CD4-positive, alpha-beta memory T cell (primary cell): ENCODE measurements at regions not wholly inside any gene's neighbourhood (a gene's known extent, or its start where the extent isn't known, plus 50 kb on each side); places are given as distances from the start of the nearest gene placed in this dataset.

Experiments used
- CTCF ChIA-PET: fragments of 350-600 bp; sonication (Branson Sonifier 250); formaldehyde crosslinking; loops from one replicate; lab custom pipeline; 2021; ENCODE audit warnings: inconsistent platforms; ENCODE audit not compliant: partially characterized antibody; lab: Charles Lee
- POLR2A ChIA-PET: fragments of 350-600 bp; sonication (Branson Sonifier 250); formaldehyde crosslinking; loops from one replicate; lab custom pipeline; 2021; ENCODE audit not compliant: partially characterized antibody; lab: Charles Lee
- DNase-seq, 5 donors: peaks; one replicate each; pipeline versions ENCODE4 v3.0.0 to v3.0.0-alpha.2; 2020 to 2022; ENCODE audit warnings: mixed read lengths in 1 of 5
- H3K27ac ChIP-seq: one replicate; pipeline ENCODE4 v1.7.0; 2013; ENCODE audit warnings: low read depth, low read length
- H3K27me3 ChIP-seq: 2 replicates; pipeline ENCODE4 v1.7.0; 2013; ENCODE audit warnings: mild to moderate bottlenecking, low read length, moderate library complexity; ENCODE audit not compliant: insufficient read depth
- H3K36me3 ChIP-seq: 2 replicates; pipeline ENCODE4 v1.7.0; 2013; ENCODE audit warnings: mild to moderate bottlenecking, low read length, moderate library complexity; ENCODE audit not compliant: insufficient read depth
- H3K4me1 ChIP-seq: 2 replicates; pipeline ENCODE4 v1.7.0; 2013; ENCODE audit warnings: mild to moderate bottlenecking, low read length, moderate library complexity; ENCODE audit not compliant: insufficient read depth
- H3K4me3 ChIP-seq, 2 donors: one replicate each; pipeline ENCODE4 v1.7.0; 2013; ENCODE audit warnings: low read length in 2 of 2, mild to moderate bottlenecking in 1 of 2
- H3K9me3 ChIP-seq, 2 donors: one replicate each; pipeline ENCODE4 v1.7.0; 2013; ENCODE audit warnings: low read length in 2 of 2, control low read depth in 1 of 2; ENCODE audit not compliant: control insufficient read depth in 1 of 2
- H3K27ac Mint-ChIP-seq, 7 donors: one replicate each; pipeline ENCODE4 v1.8.0; 2020 to 2021; ENCODE audit warnings: mixed read lengths in 7 of 7, mild to moderate bottlenecking in 6 of 7, inconsistent platforms in 3 of 7, moderate library complexity in 3 of 7
- H3K27me3 Mint-ChIP-seq, 2 donors: one replicate each; pipeline ENCODE4 v1.8.0; 2020 to 2021; ENCODE audit warnings: mixed read lengths in 2 of 2
- H3K36me3 Mint-ChIP-seq, 2 donors: one replicate each; pipeline ENCODE4 v1.8.0; 2020 to 2021; ENCODE audit warnings: mixed read lengths in 2 of 2, inconsistent platforms in 1 of 2, mild to moderate bottlenecking in 1 of 2
- H3K4me1 Mint-ChIP-seq, 4 donors: one replicate each; pipeline ENCODE4 v1.8.0; 2020 to 2021; ENCODE audit warnings: mixed read lengths in 4 of 4, mild to moderate bottlenecking in 1 of 4
- H3K4me3 Mint-ChIP-seq, 8 donors: one replicate each; pipeline ENCODE4 v1.8.0; 2020 to 2021; ENCODE audit warnings: mixed read lengths in 8 of 8, mild to moderate bottlenecking in 7 of 8, moderate library complexity in 6 of 8, inconsistent platforms in 3 of 8
- H3K9me3 Mint-ChIP-seq, 8 donors: one replicate each; pipeline ENCODE4 v1.8.0; 2020 to 2021; ENCODE audit warnings: mixed read lengths in 8 of 8, mild to moderate bottlenecking in 5 of 8, inconsistent platforms in 3 of 8, moderate library complexity in 1 of 8
- intact Hi-C: fragments of 100-400 bp; cut with micrococcal nuclease; formaldehyde crosslinking; loops from one replicate; pipeline ENCODE4 v1.15.1; 2023

DNA sequence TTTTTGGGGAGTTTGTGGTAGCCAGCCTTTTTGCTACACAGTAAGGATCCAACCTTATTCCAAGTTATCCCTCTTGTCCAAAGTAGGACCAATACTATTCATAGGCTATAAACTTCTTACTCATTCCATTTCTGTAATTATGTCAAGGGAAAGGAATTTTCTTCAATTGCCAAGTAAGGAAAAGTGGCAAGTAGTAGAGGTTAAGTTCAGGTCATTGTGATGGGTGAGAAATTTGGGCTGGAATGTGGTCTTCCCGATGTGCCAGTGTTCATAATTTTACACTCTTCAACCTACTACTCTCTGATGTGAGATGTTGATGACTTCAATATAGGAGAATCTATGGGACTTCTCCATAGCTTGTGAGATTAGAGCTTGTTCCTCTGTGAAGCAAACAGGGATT lies 648.8 kb downstream of the METTL15 start:
- H3K27ac ChIP-seq, result no peak overlapping the region
- POLR2A ChIA-PET, result no interaction called here
- CTCF ChIA-PET, result no interaction called here
- H3K4me1 ChIP-seq, result no peaks in the 10 kb centered on the region
- no peak for DNase-seq
- H3K36me3 ChIP-seq, result no peaks in the 10 kb centered on the region
- Mint-ChIP-seq H3K27ac (no peak overlapping the region), H3K9me3 (peaks cover 0 to 18% (median 5%) of the 10 kb centered on the region in 8 donors), H3K36me3 (no peaks in the 10 kb centered on the region), H3K27me3 (no peaks in the 10 kb centered on the region), H3K4me1 (no peaks in the 10 kb centered on the region), H3K4me3 (no peak overlapping the region)
- H3K4me3 ChIP-seq, result no peak overlapping the region
- intact Hi-C loops, result no loop called here
- H3K9me3 ChIP-seq, result no peaks in the 10 kb centered on the region
- H3K27me3 ChIP-seq, result no peaks in the 10 kb centered on the region

GRCh38 chr11:28743061-28743550 lies 634.9 kb downstream of the METTL15 start:
- H3K9me3 ChIP-seq, result no peaks in the 10 kb centered on the region
- H3K27ac Mint-ChIP-seq, result no peak overlapping the region
- POLR2A ChIA-PET, result no interaction called here

GRCh38 chr11:28739489-28740280 lies 631.5 kb downstream of the METTL15 start:
- Mint-ChIP-seq H3K36me3 (no peaks in the 10 kb centered on the region), H3K4me3 (no peak overlapping the region), H3K27ac (no peak overlapping the region), H3K9me3 (peaks cover 0 to 11% (median 3%) of the 10 kb centered on the region in 8 donors), H3K27me3 (no peaks in the 10 kb centered on the region), H3K4me1 (no peaks in the 10 kb centered on the region)
- H3K4me3 ChIP-seq, result no peak overlapping the region
- intact Hi-C loops, result no loop called here
- no peaks in the 10 kb centered on the region for H3K4me1 ChIP-seq
- no peaks in the 10 kb centered on the region for H3K36me3 ChIP-seq
- POLR2A ChIA-PET, result no interaction called here
- no peak for DNase-seq
- H3K27me3 ChIP-seq, result no peaks in the 10 kb centered on the region
- no peaks in the 10 kb centered on the region for H3K9me3 ChIP-seq
- no peak overlapping the region for H3K27ac ChIP-seq
- CTCF ChIA-PET, result no interaction called here

More at GRCh38 chr11:28743061-28743550, 634.9 kb downstream of the METTL15 start:
- Histone ChIP-seq H3K4me1 (no peaks in the 10 kb centered on the region), H3K27me3 (no peaks in the 10 kb centered on the region), H3K4me3 (no peak overlapping the region), H3K36me3 (no peaks in the 10 kb centered on the region), H3K27ac (no peak overlapping the region)
- Mint-ChIP-seq H3K4me3 (no peak overlapping the region), H3K27me3 (no peaks in the 10 kb centered on the region), H3K4me1 (no peaks in the 10 kb centered on the region), H3K9me3 (peaks cover 0 to 8% (median 6%) of the 10 kb centered on the region in 8 donors), H3K36me3 (no peaks in the 10 kb centered on the region)
- CTCF ChIA-PET, result no interaction called here
- intact Hi-C loops, result no loop called here
- DNase-seq, result no peak

DNA sequence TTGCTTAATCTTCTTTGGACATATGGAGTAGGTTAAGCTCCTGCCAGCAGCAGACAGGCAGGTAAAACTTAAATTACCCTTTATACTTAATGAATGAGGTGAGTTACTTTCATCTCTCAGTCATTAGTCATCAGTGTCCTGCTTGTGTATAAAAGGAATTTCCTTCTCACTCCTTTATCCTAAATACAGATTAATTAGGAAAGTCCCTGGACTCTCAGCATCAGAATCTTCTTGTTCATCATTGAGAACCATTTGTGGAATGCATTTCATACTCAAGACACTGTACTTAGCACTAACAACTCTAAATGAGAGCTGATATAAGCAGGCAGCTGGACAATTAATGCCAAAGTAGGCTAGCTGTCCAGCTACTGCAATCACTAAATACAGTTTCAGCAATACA lies 630.4 kb downstream of the METTL15 start:
- Mint-ChIP-seq H3K9me3 (peaks cover 0 to 13% (median 6%) of the 10 kb centered on the region in 8 donors), H3K4me3 (no peak overlapping the region), H3K27me3 (no peaks in the 10 kb centered on the region), H3K27ac (no peak overlapping the region), H3K4me1 (no peaks in the 10 kb centered on the region), H3K36me3 (no peaks in the 10 kb centered on the region)
- intact Hi-C loops, result no loop called here
- Histone ChIP-seq H3K27me3 (no peaks in the 10 kb centered on the region), H3K4me1 (no peaks in the 10 kb centered on the region), H3K27ac (no peak overlapping the region), H3K36me3 (no peaks in the 10 kb centered on the region), H3K4me3 (no peak overlapping the region), H3K9me3 (no peaks in the 10 kb centered on the region)
- ChIA-PET POLR2A (no interaction called here), CTCF (no interaction called here)
- no peak for DNase-seq

- no peak overlapping the region for H3K4me3 Mint-ChIP-seq
- H3K4me1 ChIP-seq, result no peaks in the 10 kb centered on the region
- no peaks in the 10 kb centered on the region for H3K27me3 Mint-ChIP-seq
- no peak overlapping the region for H3K4me3 ChIP-seq
- H3K27ac ChIP-seq, result no peak overlapping the region
- H3K9me3 Mint-ChIP-seq, result peaks cover 0 to 13% (median 9%) of the 10 kb centered on the region in 8 donors
- CTCF ChIA-PET, result no interaction called here
- no peak for DNase-seq
- POLR2A ChIA-PET, result interaction anchor here (0.6 kb wide), 1 partner anchor 8 kb away, joined by 5 read pairs; no protein-coding TSS in a partner anchor
- intact Hi-C loops, result no loop called here
- H3K9me3 ChIP-seq, result no peaks in the 10 kb centered on the region
- H3K36me3 ChIP-seq, result no peaks in the 10 kb centered on the region
- H3K27ac Mint-ChIP-seq, result no peak overlapping the region
- H3K4me1 Mint-ChIP-seq, result no peaks in the 10 kb centered on the region
- H3K36me3 Mint-ChIP-seq, result no peaks in the 10 kb centered on the region
- H3K27me3 ChIP-seq, result no peaks in the 10 kb centered on the region
Measured at GRCh38 chr11:28736256-28736655, 628.1 kb downstream of the METTL15 start.

DNA sequence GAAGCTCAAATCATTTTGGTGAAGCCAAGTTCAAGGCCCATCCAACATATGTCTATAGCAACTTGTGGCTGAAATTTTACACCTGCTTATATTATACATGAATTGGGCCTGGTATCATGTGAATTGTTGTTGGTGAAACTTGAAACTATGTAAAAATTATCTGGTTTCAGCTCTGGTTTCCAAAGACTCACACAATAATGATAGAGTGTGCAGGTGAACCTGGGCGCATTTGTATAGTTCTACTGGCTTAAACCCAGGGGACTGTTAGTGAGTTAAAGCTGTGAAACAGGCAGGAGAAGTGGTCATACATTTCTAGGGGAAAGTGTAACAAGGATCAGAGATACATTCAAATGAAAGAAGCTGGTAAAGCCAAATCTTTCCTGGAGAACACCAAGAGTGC lies 627.3 kb downstream of the METTL15 start:
- Mint-ChIP-seq H3K36me3 (no peaks in the 10 kb centered on the region), H3K27ac (no peak overlapping the region), H3K4me3 (no peak overlapping the region), H3K27me3 (no peaks in the 10 kb centered on the region), H3K9me3 (peaks cover 0 to 13% (median 9%) of the 10 kb centered on the region in 8 donors), H3K4me1 (no peaks in the 10 kb centered on the region)
- Histone ChIP-seq H3K4me3 (no peak overlapping the region), H3K27ac (no peak overlapping the region), H3K9me3 (no peaks in the 10 kb centered on the region), H3K36me3 (no peaks in the 10 kb centered on the region), H3K27me3 (no peaks in the 10 kb centered on the region), H3K4me1 (no peaks in the 10 kb centered on the region)
- CTCF ChIA-PET, result no interaction called here
- no peak for DNase-seq
- intact Hi-C loops, result no loop called here
- POLR2A ChIA-PET, result no interaction called here

DNA sequence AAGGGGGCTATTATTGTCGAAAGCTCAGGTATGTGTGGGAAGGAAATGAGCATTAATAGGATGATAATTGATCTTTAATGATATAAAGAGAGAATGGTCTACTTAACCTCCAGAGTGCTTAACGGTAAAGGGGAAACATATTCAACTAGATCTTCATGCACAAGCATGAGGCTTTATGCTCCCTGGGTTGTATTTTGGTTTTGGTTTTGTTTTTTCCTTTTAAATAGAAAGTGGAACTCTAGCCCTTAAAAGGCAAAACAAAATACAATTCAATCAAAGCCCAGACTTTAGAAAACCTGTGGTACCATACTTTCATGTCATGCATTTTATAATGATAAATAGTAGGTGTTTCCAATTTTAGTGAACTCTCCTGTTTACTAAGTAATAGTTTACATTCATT lies 622.7 kb downstream of the METTL15 start:
- Mint-ChIP-seq H3K27me3 (no peaks in the 10 kb centered on the region), H3K27ac (no peak overlapping the region), H3K9me3 (peaks cover 0 to 14% (median 8%) of the 10 kb centered on the region in 8 donors), H3K36me3 (no peaks in the 10 kb centered on the region), H3K4me3 (no peak overlapping the region), H3K4me1 (no peaks in the 10 kb centered on the region)
- no peaks in the 10 kb centered on the region for H3K9me3 ChIP-seq
- H3K4me3 ChIP-seq, result no peak overlapping the region
- no peaks in the 10 kb centered on the region for H3K36me3 ChIP-seq
- DNase-seq, result no peak
- H3K27ac ChIP-seq, result no peak overlapping the region
- intact Hi-C loops, result no loop called here
- POLR2A ChIA-PET, result no interaction called here
- no peaks in the 10 kb centered on the region for H3K27me3 ChIP-seq
- CTCF ChIA-PET, result no interaction called here
- no peaks in the 10 kb centered on the region for H3K4me1 ChIP-seq
